ENCODE measurements at regions not wholly inside any gene's neighbourhood (a gene's known extent, or its start where the extent isn't known, plus 50 kb on each side); places are given as distances from the start of the nearest gene placed in this dataset.

DNA sequence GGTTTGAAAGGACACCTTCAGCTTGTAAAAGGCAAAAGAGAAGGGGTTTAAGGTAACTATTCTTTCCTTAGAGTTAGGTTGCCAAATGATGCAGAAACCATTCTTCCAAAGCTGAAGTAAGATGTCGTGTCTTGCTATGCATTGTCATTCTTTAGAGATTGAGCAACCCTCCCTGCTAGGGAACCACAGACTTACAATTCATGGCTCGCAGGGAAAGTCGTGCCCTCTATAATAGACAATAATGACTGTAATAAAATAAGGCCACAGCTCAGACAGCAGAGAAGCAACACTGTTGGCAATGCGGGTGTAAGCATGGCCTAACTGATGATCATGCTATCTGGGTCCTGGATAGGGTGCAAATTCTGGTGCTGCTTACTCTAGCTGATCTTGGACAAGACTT lies 129.6 kb upstream of the CDH13 start:
- Histone ChIP-seq H3K27ac (no peak overlapping the region), H3K4me3 (no peak overlapping the region), H3K36me3 (no peaks in the 10 kb centered on the region), H3K4me1 (no peaks in the 10 kb centered on the region), H3K27me3 (no peaks in the 10 kb centered on the region), H3K9me3 (no peaks in the 10 kb centered on the region)
- intact Hi-C loops (cut with DNase I; ENCODE audit: low total_unique reads): no loop called here
- no peak for DNase-seq
- TF ChIP-seq, protein P1, sequence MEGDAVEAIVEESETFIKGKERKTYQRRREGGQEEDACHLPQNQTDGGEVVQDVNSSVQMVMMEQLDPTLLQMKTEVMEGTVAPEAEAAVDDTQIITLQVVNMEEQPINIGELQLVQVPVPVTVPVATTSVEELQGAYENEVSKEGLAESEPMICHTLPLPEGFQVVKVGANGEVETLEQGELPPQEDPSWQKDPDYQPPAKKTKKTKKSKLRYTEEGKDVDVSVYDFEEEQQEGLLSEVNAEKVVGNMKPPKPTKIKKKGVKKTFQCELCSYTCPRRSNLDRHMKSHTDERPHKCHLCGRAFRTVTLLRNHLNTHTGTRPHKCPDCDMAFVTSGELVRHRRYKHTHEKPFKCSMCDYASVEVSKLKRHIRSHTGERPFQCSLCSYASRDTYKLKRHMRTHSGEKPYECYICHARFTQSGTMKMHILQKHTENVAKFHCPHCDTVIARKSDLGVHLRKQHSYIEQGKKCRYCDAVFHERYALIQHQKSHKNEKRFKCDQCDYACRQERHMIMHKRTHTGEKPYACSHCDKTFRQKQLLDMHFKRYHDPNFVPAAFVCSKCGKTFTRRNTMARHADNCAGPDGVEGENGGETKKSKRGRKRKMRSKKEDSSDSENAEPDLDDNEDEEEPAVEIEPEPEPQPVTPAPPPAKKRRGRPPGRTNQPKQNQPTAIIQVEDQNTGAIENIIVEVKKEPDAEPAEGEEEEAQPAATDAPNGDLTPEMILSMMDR (IDR thresholded peaks at IDR 0.05): no peak

DNA sequence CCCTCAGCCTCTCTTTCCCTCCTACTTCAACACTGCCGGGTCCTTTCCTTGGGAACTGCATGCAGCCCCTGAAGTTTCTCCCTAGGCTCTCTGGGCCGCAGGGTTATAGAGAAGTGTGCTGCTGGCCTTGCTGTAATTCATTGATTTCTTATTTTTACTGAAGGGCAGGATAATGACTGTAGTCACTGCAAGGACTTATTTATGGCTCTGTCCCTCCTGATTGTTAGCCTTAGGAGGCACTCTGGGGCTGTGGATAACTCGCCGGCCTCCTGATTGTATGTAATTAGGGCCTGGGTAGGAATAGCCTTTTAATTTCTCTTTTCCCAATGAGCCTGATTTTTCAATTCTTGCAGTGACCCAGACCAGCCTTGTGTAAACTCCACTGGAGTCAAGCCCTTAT lies 138.3 kb upstream of the CDH13 start:
- no peak overlapping the region for H3K27ac ChIP-seq
- no peak overlapping the region for H3K4me3 ChIP-seq
- DNase-seq: no peak
- no peaks in the 10 kb centered on the region for H3K36me3 ChIP-seq
- no peaks in the 10 kb centered on the region for H3K9me3 ChIP-seq
- H3K27me3 ChIP-seq: no peaks in the 10 kb centered on the region
- no peaks in the 10 kb centered on the region for H3K4me1 ChIP-seq
- TF ChIP-seq, protein P1 (IDR thresholded peaks at IDR 0.05): no peak
- intact Hi-C loops (cut with DNase I; ENCODE audit: low total_unique reads): no loop called here

DNA sequence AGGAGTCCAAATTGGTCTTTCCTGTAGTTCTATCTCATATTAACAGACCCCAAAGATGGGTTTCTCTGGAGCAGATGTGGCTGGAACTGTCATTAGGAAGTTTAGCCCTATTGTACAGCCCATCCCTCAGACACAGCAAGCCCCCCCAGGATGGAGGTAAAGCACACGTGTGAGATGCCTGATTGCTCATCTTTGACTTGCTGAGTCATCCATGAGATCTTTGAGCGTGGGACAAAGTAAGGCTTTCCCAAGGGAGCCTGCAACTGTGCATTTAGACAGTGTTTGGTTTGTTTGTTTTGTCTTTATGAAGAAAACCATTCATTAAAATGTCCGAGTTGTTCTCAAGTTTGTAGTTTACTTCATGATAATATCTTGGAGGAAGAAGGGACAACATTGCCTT lies 145.3 kb upstream of the CDH13 start:
- DNase-seq: no peak
- no peaks in the 10 kb centered on the region for H3K4me1 ChIP-seq
- H3K27ac ChIP-seq: no peak overlapping the region
- TF ChIP-seq, protein P1 (IDR thresholded peaks at IDR 0.05): no peak
- H3K27me3 ChIP-seq: peaks cover 0 to 3% of the 10 kb centered on the region in 2 donors
- no peak overlapping the region for H3K4me3 ChIP-seq
- intact Hi-C loops (cut with DNase I; ENCODE audit: low total_unique reads): no loop called here
- H3K36me3 ChIP-seq: no peaks in the 10 kb centered on the region
- H3K9me3 ChIP-seq: no peaks in the 10 kb centered on the region

DNA sequence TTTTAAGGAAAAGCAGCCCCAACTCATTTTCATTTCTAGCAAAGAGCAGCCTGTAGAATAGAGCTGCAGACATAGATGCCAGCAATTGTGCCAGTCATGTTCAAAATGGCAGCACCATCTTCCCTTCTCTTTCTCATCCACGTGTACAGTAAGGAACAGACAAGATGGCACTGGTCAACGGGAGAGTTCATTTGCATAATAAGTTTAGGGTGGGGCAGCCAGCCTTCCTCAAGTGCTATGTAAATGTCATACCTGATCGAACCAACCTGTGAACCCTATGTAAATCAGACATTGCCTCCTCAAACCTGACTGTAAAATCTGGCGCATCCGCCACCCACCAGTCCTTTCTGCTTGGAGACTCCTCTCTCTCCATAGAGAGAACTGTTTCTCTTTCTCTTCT lies 150.0 kb upstream of the CDH13 start:
- intact Hi-C loops (cut with DNase I; ENCODE audit: low total_unique reads): no loop called here
- Histone ChIP-seq H3K9me3 (no peaks in the 10 kb centered on the region), H3K4me1 (no peaks in the 10 kb centered on the region), H3K36me3 (no peaks in the 10 kb centered on the region), H3K27ac (no peak overlapping the region), H3K27me3 (peaks cover 0 to 9% of the 10 kb centered on the region in 2 donors), H3K4me3 (no peak overlapping the region)
- TF ChIP-seq, protein P1 (IDR thresholded peaks at IDR 0.05): no peak
- DNase-seq: no peak

DNA sequence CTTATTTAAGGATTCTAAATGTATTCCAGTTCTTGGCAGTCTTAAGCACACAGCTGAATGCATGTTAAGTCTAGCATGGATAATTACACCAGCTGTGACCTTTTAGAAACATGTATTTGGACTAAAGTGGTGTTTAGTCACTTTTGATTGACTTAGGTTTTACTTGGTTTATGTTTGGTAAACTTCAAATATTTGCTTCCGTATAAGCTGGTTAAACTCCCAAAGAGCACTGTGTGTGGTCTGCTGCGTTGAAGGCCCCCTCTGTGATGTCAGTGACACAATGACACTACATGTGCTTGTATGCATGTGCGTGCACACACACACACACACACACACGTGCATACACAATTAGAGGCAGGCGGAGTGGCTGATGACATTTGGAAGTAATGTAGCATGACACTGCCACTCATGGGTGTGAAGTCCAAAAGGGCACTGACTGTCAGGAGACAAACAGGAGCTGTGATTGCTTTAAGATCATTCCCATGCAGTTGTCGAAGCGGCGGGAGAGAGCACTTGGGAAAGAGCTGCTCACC lies 156.1 kb upstream of the CDH13 start:
- TF ChIP-seq, protein P1 (IDR thresholded peaks at IDR 0.05): no peak

DNA sequence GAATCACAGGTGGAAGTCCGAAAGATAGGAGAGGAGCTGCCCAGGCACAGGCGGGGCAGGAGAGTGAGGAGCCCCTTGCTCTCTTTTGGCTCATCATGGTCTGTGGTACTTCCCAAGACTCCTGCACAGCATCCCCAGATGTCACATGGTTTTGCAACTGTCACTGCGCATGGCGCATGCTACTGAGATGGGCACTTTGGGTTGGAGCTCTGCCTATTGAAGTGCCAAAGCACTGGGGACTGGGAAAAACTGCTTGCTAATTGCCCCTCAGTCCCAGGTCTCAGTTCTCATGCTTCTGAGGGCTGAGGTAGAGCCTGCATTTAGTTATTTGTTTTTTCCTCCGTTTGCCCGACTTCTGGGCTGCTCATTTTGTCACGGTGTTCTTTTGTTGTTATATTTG lies 156.8 kb upstream of the CDH13 start:
- no peak overlapping the region for H3K4me3 ChIP-seq
- TF ChIP-seq, protein P1 (IDR thresholded peaks at IDR 0.05): no peak
- no peaks in the 10 kb centered on the region for H3K9me3 ChIP-seq
- intact Hi-C loops (cut with DNase I; ENCODE audit: low total_unique reads): no loop called here
- no peak for DNase-seq
- no peaks in the 10 kb centered on the region for H3K27me3 ChIP-seq
- H3K4me1 ChIP-seq: no peaks in the 10 kb centered on the region
- H3K27ac ChIP-seq: no peak overlapping the region
- no peaks in the 10 kb centered on the region for H3K36me3 ChIP-seq

More for the DNA sequence above, 156.1 kb upstream of the CDH13 start:
- H3K4me1 ChIP-seq: no peaks in the 10 kb centered on the region
- no peak overlapping the region for H3K27ac ChIP-seq
- DNase-seq: no peak
- H3K36me3 ChIP-seq: no peaks in the 10 kb centered on the region
- peaks cover 0 to 5% of the 10 kb centered on the region in 2 donors for H3K27me3 ChIP-seq
- H3K4me3 ChIP-seq: no peak overlapping the region
- intact Hi-C loops (cut with DNase I; ENCODE audit: low total_unique reads): no loop called here
- no peaks in the 10 kb centered on the region for H3K9me3 ChIP-seq
